ENCODE measurements at regions not wholly inside any gene's neighbourhood (a gene's known extent, or its start where the extent isn't known, plus 50 kb on each side); places are given as distances from the start of the nearest gene placed in this dataset.
A peak's percentile ranks its signal among the peaks of the same experiment; 100 is the strongest.

DNA sequence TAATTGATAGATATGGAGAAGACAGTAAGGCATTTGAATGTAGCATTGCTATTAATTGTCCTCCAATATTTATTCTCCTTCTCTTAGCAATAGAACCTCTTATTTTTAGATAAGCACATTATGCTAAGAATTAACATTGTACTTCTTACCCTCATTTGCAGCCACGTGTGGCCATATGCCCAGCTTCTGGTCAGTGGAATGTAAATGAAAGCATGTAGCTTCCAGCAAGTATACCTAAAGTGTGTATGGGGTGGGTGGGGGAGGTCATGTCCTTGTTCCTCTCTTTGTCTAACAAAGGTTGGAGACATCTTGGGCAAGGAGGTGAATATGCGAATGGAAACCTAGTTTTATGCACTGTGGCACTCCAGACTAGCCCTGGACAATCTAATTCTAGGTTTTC, 133.6 kb upstream of the HMCN1 start:
- H3K9me3 Mint-ChIP-seq = no peaks in the 10 kb centered on the region
- DNase-seq = no peak
- POLR2A ChIA-PET = no interaction called here
- no peaks in the 10 kb centered on the region for H3K27me3 Mint-ChIP-seq
- no peak overlapping the region for H3K4me3 Mint-ChIP-seq
- H3K27ac Mint-ChIP-seq = no peak overlapping the region
- peaks cover 0 to 17% (median 6%) of the 10 kb centered on the region in 4 donors for H3K4me1 Mint-ChIP-seq
- ATAC-seq = no peak
- H3K36me3 Mint-ChIP-seq = no peaks in the 10 kb centered on the region

DNA sequence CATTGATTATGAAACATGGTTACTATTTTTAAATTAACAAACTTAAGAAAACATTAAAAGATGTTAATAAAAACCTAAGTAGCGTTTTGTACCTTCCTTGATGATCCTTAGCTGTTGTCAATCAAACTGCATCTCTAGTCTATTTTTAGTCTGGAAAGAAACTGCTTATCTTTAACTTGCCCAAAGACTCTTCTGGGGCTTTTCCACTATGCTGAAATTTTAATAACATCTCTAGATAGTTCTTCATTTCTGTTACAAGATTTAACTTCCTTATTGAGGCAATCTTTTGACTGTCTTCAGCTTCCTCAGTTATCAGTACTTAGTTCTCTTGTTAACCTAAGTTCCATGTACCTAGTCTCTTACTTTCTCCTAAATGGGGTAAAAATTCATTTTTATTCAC, 135.9 kb upstream of the HMCN1 start:
- H3K4me1 Mint-ChIP-seq = peaks cover 11 to 24% (median 18%) of the 10 kb centered on the region in 4 donors
- DNase-seq (no peak), ATAC-seq (no peak)
- H3K27ac Mint-ChIP-seq = no peak overlapping the region
- POLR2A ChIA-PET = interaction anchor here (0.6 to 1.3 kb wide), 4 partner anchors 8 to 205 kb away, joined by 3 to 4 read pairs (median 3); no protein-coding TSS in a partner anchor
- H3K4me3 Mint-ChIP-seq = no peak overlapping the region
- H3K27me3 Mint-ChIP-seq = no peaks in the 10 kb centered on the region
- H3K36me3 Mint-ChIP-seq = no peaks in the 10 kb centered on the region
- no peaks in the 10 kb centered on the region for H3K9me3 Mint-ChIP-seq

DNA sequence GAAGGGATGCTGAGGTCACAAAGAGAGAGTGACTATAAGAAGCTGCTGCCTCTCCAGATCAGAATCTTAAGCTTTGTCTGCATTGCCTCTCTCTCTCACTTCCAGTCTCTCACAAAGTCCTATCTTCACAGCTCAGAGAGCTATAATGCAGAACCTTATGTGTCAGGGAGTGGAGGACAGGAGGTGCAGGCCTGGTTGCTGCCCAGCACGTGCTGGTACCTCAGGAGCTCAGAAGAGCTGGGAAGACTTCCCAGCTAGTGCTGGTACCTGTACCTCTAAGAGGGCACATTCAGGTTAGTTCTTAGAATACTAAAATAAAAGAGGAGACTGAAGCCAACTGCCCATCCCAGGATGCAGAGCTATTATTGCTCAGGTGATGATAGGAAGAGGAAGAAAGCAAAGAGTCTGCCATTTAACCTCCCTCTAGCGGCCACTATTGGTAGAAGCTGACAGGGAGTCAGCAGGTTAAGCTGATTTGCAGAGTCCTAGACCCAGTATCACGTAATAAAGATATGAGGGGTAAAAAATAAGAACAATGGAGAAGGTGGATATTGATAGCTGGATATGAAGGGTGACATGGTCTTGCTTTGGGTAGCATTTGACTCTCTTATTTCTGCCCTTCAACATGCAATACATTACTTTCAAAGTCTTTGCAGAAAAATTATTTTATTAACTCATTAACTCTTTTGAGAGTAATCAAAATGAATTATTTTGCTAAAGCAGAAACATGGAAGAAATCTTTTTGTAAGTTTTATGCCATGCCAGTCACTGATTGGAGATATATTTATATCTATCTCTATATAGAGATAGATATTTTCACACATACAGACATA, 138.1 kb upstream of the HMCN1 start:
- POLR2A ChIA-PET = interaction anchor here (1.3 to 2.4 kb wide), 4 partner anchors 9 to 279 kb away, joined by 5 to 21 read pairs (median 8); partner anchors contain the start of gene IVNS1ABP
- DNase-seq (peak in 9 of 10 donors; percentile 21 to 77 (median 44)), ATAC-seq (peak; percentile 71 to 84)
- H3K27ac Mint-ChIP-seq = peak overlapping the region in 8 of 10 donors; percentile 6 to 87 (median 36)
- H3K27me3 Mint-ChIP-seq = no peaks in the 10 kb centered on the region
- no peaks in the 10 kb centered on the region for H3K9me3 Mint-ChIP-seq
- peaks cover 12 to 33% (median 24%) of the 10 kb centered on the region in 4 donors for H3K4me1 Mint-ChIP-seq
- no peak overlapping the region for H3K4me3 Mint-ChIP-seq
- no peaks in the 10 kb centered on the region for H3K36me3 Mint-ChIP-seq

DNA sequence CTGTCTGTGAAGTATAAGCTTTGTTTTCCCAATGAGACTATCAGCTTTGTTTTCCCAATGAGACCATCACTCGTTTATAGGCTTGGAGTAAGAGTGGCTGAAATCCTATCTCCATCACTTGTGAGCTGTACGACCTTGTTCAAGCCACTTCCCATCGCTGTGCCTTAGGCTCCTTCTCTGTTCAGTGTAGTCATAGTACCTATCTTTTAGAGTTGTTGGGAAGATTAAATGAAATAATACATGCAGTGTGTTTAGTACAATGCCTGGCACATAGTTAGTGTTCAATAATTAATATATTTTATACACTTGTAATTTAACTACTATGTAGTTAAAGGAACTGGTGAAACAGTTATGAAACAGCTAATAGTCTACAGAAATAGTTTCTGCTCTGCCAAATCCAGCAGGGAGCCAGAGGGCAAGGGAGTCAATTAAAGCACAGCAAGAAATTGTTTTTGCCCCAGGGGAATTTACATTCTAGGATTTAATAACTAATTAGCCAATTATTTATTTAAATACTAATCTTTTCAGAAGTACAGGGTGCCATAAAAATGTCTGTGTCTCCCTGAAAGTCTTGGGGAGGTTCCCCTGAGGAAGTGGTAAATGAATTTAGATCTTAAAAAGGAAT, 139.3 kb upstream of the HMCN1 start:
- no peak overlapping the region for H3K4me3 Mint-ChIP-seq
- peaks cover 0 to 2% (median 0%) of the 10 kb centered on the region in 9 donors for H3K9me3 Mint-ChIP-seq
- POLR2A ChIA-PET = interaction anchor here (0.7 to 2.4 kb wide), 4 partner anchors 28 to 277 kb away, joined by 3 to 21 read pairs (median 5); partner anchors contain the start of gene IVNS1ABP
- no peak for ATAC-seq
- H3K36me3 Mint-ChIP-seq = no peaks in the 10 kb centered on the region
- no peak for DNase-seq
- H3K27me3 Mint-ChIP-seq = no peaks in the 10 kb centered on the region
- H3K27ac Mint-ChIP-seq = peak overlapping the region in 9 of 10 donors; percentile 28 to 87 (median 40)
- H3K4me1 Mint-ChIP-seq = peaks cover 12 to 33% (median 24%) of the 10 kb centered on the region in 4 donors

DNA sequence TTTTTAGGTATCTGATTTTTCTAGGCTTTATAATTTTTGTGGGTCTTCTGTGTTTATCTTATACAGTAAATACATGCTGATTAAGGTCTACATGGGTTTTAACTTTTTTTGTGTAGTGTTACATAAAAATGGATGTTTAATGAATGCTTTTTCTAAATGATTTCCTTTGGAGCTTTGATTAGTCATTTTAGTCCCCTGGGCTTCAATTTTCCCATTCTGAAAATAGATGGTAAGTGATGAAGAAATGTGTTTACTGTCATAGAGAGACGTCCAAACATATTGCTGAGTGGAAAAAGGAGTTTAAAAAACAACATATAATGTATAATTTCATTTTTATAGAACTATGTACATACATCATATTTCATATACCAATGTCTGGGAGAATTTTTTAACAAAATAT, 140.9 kb upstream of the HMCN1 start:
- H3K27me3 Mint-ChIP-seq = no peaks in the 10 kb centered on the region
- peak overlapping the region in 1 of 10 donors; percentile 10 for H3K27ac Mint-ChIP-seq
- H3K4me1 Mint-ChIP-seq = peaks cover 12 to 32% (median 21%) of the 10 kb centered on the region in 4 donors
- H3K4me3 Mint-ChIP-seq = no peak overlapping the region
- no peaks in the 10 kb centered on the region for H3K36me3 Mint-ChIP-seq
- ATAC-seq (no peak), DNase-seq (no peak)
- POLR2A ChIA-PET = interaction anchor here (0.6 kb wide), 1 partner anchor 420 kb away, joined by 4 read pairs; no protein-coding TSS in a partner anchor
- H3K9me3 Mint-ChIP-seq = peaks cover 0 to 2% (median 0%) of the 10 kb centered on the region in 9 donors

DNA sequence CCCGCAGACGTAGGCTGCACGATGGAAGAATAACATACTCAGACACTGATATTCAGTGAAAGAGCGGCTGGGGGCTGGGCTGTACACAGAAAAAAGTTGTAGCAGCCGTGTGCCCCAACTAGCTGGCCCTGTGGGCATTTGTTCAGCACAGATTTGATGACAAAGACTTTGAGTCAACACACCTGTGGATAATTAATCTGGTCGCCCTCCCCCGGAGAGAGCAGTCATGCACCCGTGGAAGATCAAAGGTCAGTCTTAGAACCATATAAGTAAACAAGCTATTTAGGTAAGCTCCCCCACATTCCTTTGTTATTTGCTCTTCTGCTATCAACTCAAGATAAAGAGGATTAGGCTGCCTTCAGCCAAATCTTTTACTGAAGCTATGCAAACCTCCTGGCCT, 148.4 kb upstream of the HMCN1 start:
- peaks cover 0 to 4% (median 0%) of the 10 kb centered on the region in 5 donors for H3K27me3 Mint-ChIP-seq
- peaks cover 0 to 33% (median 15%) of the 10 kb centered on the region in 9 donors for H3K9me3 Mint-ChIP-seq
- H3K4me3 Mint-ChIP-seq = no peak overlapping the region
- no peak for ATAC-seq
- POLR2A ChIA-PET = interaction anchor here (1.0 kb wide), 1 partner anchor 8 kb away, joined by 3 read pairs; no protein-coding TSS in a partner anchor
- H3K27ac Mint-ChIP-seq = peak overlapping the region in 1 of 10 donors; percentile 27
- peaks cover 0 to 20% (median 17%) of the 10 kb centered on the region in 3 donors for H3K36me3 Mint-ChIP-seq
- DNase-seq = no peak
- H3K4me1 Mint-ChIP-seq = no peaks in the 10 kb centered on the region

DNA sequence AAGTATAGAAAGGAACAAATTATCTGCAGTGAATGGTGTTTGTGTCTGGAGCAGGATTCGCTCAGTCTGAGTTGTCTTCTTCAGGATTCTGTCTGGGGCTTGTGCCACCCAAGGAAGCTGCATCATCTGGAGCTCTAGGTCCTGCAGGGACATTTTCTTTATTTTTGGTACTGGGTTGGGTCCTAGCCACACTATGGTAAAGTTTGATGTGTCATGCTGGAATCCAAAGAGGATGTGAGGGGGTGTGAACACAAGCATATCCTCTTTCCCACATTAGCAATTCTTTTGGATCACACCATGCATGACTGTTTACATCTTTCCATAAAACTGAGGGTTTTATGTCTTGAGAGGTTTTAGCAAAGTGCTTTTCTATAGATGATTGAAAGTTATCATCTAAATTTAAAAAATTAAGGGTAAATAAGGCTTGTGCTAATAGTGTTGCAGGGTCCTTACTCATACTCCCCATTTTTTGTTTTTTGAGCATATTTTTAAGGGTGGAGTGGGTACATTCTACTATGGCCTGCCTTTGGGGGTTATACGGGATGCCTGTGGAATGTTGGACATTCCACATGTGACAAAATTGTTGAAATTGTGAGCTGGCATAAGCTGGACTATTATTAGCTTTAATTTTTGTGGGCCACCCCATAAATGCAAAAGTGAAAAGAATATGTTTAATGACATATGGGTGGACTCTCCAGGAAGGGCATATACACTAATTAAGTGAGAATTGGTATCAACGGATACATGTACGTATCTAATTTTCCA, 152.0 kb upstream of the HMCN1 start:
- H3K4me1 Mint-ChIP-seq = no peaks in the 10 kb centered on the region
- no peak overlapping the region for H3K4me3 Mint-ChIP-seq
- peaks cover 0 to 44% (median 34%) of the 10 kb centered on the region in 3 donors for H3K36me3 Mint-ChIP-seq
- DNase-seq (no peak), ATAC-seq (no peak)
- POLR2A ChIA-PET = interaction anchor here (0.9 to 1.3 kb wide), 2 partner anchors 16 to 17 kb away, joined by 3 to 4 read pairs; no protein-coding TSS in a partner anchor
- peak overlapping the region in 1 of 10 donors; percentile 10 for H3K27ac Mint-ChIP-seq
- H3K9me3 Mint-ChIP-seq = peaks cover 14 to 69% (median 43%) of the 10 kb centered on the region in 9 donors
- H3K27me3 Mint-ChIP-seq = peaks cover 0 to 4% (median 0%) of the 10 kb centered on the region in 5 donors

DNA sequence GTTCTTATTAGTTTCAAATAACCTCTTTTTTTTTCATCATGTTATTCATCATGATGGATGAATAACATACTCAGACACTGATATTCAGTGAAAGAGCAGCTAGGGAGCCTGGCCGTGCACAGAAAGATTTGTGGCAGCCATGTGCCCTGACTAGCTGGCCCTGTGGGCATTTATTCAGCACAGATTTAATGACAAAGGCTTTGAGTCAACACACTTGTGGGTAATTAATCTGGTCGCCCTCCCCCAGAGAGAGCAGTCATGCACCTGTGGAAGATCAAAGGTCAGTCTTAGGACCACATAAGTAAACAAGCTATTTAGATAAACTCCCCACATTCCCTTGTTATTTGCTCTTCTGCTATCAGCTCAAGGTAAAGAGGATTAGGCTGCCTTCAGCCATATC, 153.2 kb upstream of the HMCN1 start:
- POLR2A ChIA-PET = interaction anchor here (0.6 to 1.9 kb wide), 2 partner anchors 14 to 37 kb away, joined by 4 to 5 read pairs; no protein-coding TSS in a partner anchor
- H3K9me3 Mint-ChIP-seq = peaks cover 14 to 72% (median 43%) of the 10 kb centered on the region in 9 donors
- H3K27me3 Mint-ChIP-seq = peaks cover 0 to 2% (median 0%) of the 10 kb centered on the region in 5 donors
- H3K4me1 Mint-ChIP-seq = no peaks in the 10 kb centered on the region
- ATAC-seq (no peak), DNase-seq (no peak)
- no peak overlapping the region for H3K4me3 Mint-ChIP-seq
- peaks cover 0 to 44% (median 34%) of the 10 kb centered on the region in 3 donors for H3K36me3 Mint-ChIP-seq
- peak overlapping the region in 1 of 10 donors; percentile 38 for H3K27ac Mint-ChIP-seq

DNA sequence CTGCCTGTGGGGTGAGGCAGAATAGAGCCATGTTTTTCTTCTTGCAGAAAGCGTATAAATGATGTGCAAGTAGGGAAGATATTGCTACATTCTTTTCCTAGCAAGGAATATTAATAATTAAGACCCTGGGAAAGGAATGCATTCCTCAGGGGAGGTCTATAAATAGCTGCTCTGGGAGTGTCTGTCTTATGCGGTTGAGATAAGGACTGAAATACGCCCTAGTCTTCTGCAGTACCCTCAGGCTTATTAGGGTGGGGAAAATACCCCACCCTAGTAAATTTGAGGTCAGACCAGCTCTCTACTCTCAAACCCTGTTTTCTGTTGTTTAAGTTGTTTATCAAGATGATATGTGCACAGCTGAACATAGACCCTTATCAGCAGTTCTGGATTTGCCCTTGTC, 155.9 kb upstream of the HMCN1 start:
- ATAC-seq (no peak), DNase-seq (no peak)
- peaks cover 0 to 40% (median 32%) of the 10 kb centered on the region in 3 donors for H3K36me3 Mint-ChIP-seq
- no peaks in the 10 kb centered on the region for H3K27me3 Mint-ChIP-seq
- peak overlapping the region in 1 of 10 donors; percentile 36 for H3K27ac Mint-ChIP-seq
- H3K4me1 Mint-ChIP-seq = peaks cover 5 to 12% (median 9%) of the 10 kb centered on the region in 4 donors
- H3K4me3 Mint-ChIP-seq = no peak overlapping the region
- POLR2A ChIA-PET = interaction anchor here (1.0 kb wide), 1 partner anchor 8 kb away, joined by 3 read pairs; no protein-coding TSS in a partner anchor
- H3K9me3 Mint-ChIP-seq = peaks cover 14 to 64% (median 40%) of the 10 kb centered on the region in 9 donors

DNA sequence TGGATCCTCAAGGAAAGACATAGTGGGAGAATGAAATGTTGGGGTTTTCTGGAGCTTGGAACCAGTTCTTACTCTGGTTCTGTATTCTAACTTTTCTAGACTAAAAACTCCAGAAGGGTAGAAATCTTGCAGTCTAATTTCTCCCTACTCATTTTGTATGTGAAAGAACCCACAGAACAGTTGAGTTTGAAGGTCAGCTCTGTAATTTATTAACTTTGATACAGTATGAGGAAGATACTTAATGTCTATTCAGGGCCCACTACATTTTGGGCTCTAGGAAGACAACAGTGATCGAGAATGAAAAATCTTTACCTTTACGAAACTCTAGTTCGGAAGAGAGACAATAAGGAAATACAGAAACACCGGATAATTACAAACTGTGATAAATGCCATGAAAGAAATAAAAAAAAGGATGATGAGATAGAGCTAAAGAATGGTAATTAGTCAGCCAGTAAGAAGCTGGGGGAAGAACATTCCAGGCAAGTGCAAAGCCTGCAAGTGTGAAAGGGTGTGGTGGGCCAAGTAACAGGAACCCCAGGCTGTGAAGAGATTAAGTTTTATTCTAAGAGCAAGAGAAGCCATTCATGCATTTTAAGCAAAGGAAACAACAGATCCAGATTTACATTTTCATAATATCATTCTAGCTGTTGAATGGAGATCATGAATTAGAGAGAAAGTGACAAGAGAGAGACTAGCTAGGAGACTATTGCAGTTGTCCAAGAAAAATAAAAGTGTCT, 159.9 kb upstream of the HMCN1 start:
- DNase-seq = no peak
- no peak overlapping the region for H3K4me3 Mint-ChIP-seq
- ATAC-seq = no peak
- H3K36me3 Mint-ChIP-seq = peaks cover 0 to 16% (median 10%) of the 10 kb centered on the region in 3 donors
- POLR2A ChIA-PET = interaction anchor here (0.9 to 1.4 kb wide), 2 partner anchors 28 to 257 kb away, joined by 3 read pairs; partner anchors contain the start of gene IVNS1ABP
- H3K9me3 Mint-ChIP-seq = peaks cover 8 to 31% (median 16%) of the 10 kb centered on the region in 9 donors
- peak overlapping the region in 4 of 10 donors; percentile 1 to 83 (median 14) for H3K27ac Mint-ChIP-seq
- H3K4me1 Mint-ChIP-seq = peaks cover 20 to 37% (median 22%) of the 10 kb centered on the region in 4 donors
- H3K27me3 Mint-ChIP-seq = no peaks in the 10 kb centered on the region

DNA sequence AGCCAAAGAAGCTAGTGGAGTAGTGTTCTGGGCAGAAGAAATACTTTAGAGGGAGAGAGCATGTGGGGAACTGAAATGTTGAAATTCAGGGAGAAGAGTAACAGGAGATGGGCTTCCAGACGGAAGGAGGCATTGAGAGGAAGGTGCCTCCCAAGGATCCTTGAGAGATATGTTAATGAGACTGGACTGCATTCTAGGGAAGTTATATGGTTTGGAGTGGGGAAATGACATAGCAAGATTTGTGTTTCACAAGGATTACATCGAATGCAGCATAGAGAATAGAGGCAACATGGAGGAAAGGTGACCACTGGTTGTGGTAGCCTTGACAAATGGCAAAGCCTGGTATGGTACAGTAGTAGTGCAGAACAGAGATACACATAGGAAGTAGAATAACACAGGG, 160.5 kb upstream of the HMCN1 start:
- no peaks in the 10 kb centered on the region for H3K27me3 Mint-ChIP-seq
- no peak for DNase-seq
- H3K36me3 Mint-ChIP-seq = peaks cover 0 to 11% (median 7%) of the 10 kb centered on the region in 3 donors
- H3K9me3 Mint-ChIP-seq = peaks cover 5 to 24% (median 10%) of the 10 kb centered on the region in 9 donors
- H3K4me3 Mint-ChIP-seq = no peak overlapping the region
- no peak for ATAC-seq
- POLR2A ChIA-PET = interaction anchor here (0.9 to 1.8 kb wide), 3 partner anchors 15 to 257 kb away, joined by 3 to 4 read pairs (median 3); partner anchors contain the start of gene IVNS1ABP
- peaks cover 21 to 43% (median 29%) of the 10 kb centered on the region in 4 donors for H3K4me1 Mint-ChIP-seq
- peak overlapping the region in 4 of 10 donors; percentile 7 to 83 (median 34) for H3K27ac Mint-ChIP-seq
